ENCODE measurements at regions not wholly inside any gene's neighbourhood (a gene's known extent, or its start where the extent isn't known, plus 50 kb on each side); places are given as distances from the start of the nearest gene placed in this dataset.

- H3K9ac ChIP-seq (ENCODE audit: low read depth in 2 of 2, low read length in 2 of 2) = no peak overlapping the region
- TF ChIP-seq CTCF (IDR thresholded peaks at IDR 0.05) = no peak
- no peaks in the 10 kb centered on the region for H3K27me3 ChIP-seq
- H3K4me3 ChIP-seq = no peak overlapping the region
- H3K36me3 ChIP-seq = no peaks in the 10 kb centered on the region
- no peak overlapping the region for H3K27ac ChIP-seq
- H3K9me3 ChIP-seq = no peaks in the 10 kb centered on the region
- H3K4me1 ChIP-seq = no peaks in the 10 kb centered on the region
- DNase-seq = no peak
- intact Hi-C loops (cut with DNase I) = no loop called here
Measured at GRCh38 chr3:118740722-118741290, 293.8 kb downstream of the IGSF11 start.

- intact Hi-C loops (cut with DNase I) = no loop called here
- no peak overlapping the region for H3K27ac ChIP-seq
- DNase-seq = no peak
- no peak overlapping the region for H3K9ac ChIP-seq (ENCODE audit: low read depth in 2 of 2, low read length in 2 of 2)
- H3K9me3 ChIP-seq = no peaks in the 10 kb centered on the region
- no peak overlapping the region for H3K4me3 ChIP-seq
- H3K36me3 ChIP-seq = no peaks in the 10 kb centered on the region
- no peak for TF ChIP-seq CTCF (IDR thresholded peaks at IDR 0.05)
- no peaks in the 10 kb centered on the region for H3K4me1 ChIP-seq
- no peaks in the 10 kb centered on the region for H3K27me3 ChIP-seq
Measured at GRCh38 chr3:118742760-118743159, 291.9 kb downstream of the IGSF11 start.

GRCh38 chr3:118744186-118744585 is 290.5 kb downstream of the IGSF11 start:
- Histone ChIP-seq H3K27me3 (no peaks in the 10 kb centered on the region), H3K4me1 (no peaks in the 10 kb centered on the region), H3K9me3 (no peaks in the 10 kb centered on the region), H3K9ac (ENCODE audit: low read depth in 2 of 2, low read length in 2 of 2) (no peak overlapping the region), H3K36me3 (no peaks in the 10 kb centered on the region), H3K27ac (no peak overlapping the region), H3K4me3 (no peak overlapping the region)
- intact Hi-C loops (cut with DNase I) = no loop called here
- DNase-seq = no peak
- TF ChIP-seq CTCF (IDR thresholded peaks at IDR 0.05) = no peak

- DNase-seq = no peak
Measured at GRCh38 chr3:118754406-118755252, 280.0 kb downstream of the IGSF11 start.

GRCh38 chr3:118755253-118755801 is 279.3 kb downstream of the IGSF11 start:
- intact Hi-C loops (cut with DNase I) = no loop called here
- Histone ChIP-seq H3K4me1 (no peaks in the 10 kb centered on the region), H3K9me3 (no peaks in the 10 kb centered on the region), H3K27me3 (no peaks in the 10 kb centered on the region), H3K4me3 (no peak overlapping the region), H3K27ac (no peak overlapping the region), H3K9ac (ENCODE audit: low read depth in 2 of 2, low read length in 2 of 2) (no peak overlapping the region), H3K36me3 (no peaks in the 10 kb centered on the region)
- DNase-seq = no peak
- TF ChIP-seq CTCF (IDR thresholded peaks at IDR 0.05) = no peak

More at GRCh38 chr3:118754406-118755252, 280.0 kb downstream of the IGSF11 start:
- Histone ChIP-seq H3K27me3 (no peaks in the 10 kb centered on the region), H3K4me1 (no peaks in the 10 kb centered on the region), H3K9ac (ENCODE audit: low read depth in 2 of 2, low read length in 2 of 2) (no peak overlapping the region), H3K36me3 (no peaks in the 10 kb centered on the region), H3K4me3 (no peak overlapping the region), H3K9me3 (no peaks in the 10 kb centered on the region), H3K27ac (no peak overlapping the region)
- intact Hi-C loops (cut with DNase I) = no loop called here
- no peak for TF ChIP-seq CTCF (IDR thresholded peaks at IDR 0.05)

Measured in colonic mucosa (tissue), 4 donors.